ENCODE measurements at regions not wholly inside any gene's neighbourhood (a gene's known extent, or its start where the extent isn't known, plus 50 kb on each side); places are given as distances from the start of the nearest gene placed in this dataset.

DNA sequence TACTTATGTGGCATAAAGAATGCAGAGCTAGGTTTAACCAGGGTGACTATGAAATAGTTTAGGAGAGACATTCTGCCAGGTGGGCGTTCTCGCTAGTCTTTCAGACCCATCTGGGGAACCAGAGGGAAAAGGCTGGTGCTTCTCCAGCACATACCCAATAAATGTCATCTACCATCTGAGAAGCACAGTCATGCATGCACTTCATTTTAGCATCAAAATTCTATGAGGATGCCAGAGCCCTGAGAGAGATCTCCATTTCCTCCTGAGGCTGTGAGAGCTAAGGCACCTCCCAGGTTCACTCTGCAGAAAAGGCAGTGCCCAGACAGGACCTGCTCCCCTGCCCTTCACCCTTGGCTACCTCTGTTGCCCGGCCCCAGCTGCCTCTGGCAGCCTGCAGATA, 196.2 kb upstream of the PRNP start:
- H3K79me2 ChIP-seq (ENCODE audit: insufficient read depth, low read length) = no peaks in the 10 kb centered on the region
- H3K4me2 ChIP-seq (ENCODE audit: low read length) = no peak overlapping the region
- DNase-seq (ENCODE audit: low read depth, low spot score) (no peak), ATAC-seq (no peak)
- CTCF ChIA-PET = no interaction called here
- no peaks in the 10 kb centered on the region for H3K9me2 ChIP-seq (ENCODE audit: insufficient read depth)
- POLR2A ChIA-PET = no interaction called here
- H3K9ac ChIP-seq (ENCODE audit: low read length) = no peak overlapping the region
- no peak overlapping the region for H3K4me3 ChIP-seq (replicated peaks in 1 of 2; ENCODE audit: low read depth in 1 of 2, low read length in 2 of 2)
- H4K20me1 ChIP-seq (ENCODE audit: insufficient read depth) = no peaks in the 10 kb centered on the region
- intact Hi-C loops (cut with micrococcal nuclease) = no loop called here
- no peak for TF ChIP-seq RAD21 (IDR thresholded peaks at IDR 0.05; ENCODE audit: low read depth)
- no peak for TF ChIP-seq EZH2phosphoT487 (IDR thresholded peaks at IDR 0.05; ENCODE audit: borderline replicate concordance)
- H3K4me1 ChIP-seq (ENCODE audit: control insufficient read depth in 1 of 2, insufficient read depth in 2 of 2, low read length in 2 of 2) = peaks cover 3 to 13% of the 10 kb centered on the region in 2 experiments; a peak in 2 of 4 replicates
- H2AFZ ChIP-seq (ENCODE audit: low read depth, low read length, poor library complexity, severe bottlenecking) = no peak overlapping the region
- RAD21 ChIA-PET (ENCODE audit: low non-redundant PET in 1 of 2, low total read pairs in 2 of 2, uncharacterized antibody in 2 of 2, unreplicated experiment in 2 of 2) = no interaction called here
- H3K36me3 ChIP-seq (ENCODE audit: control insufficient read depth in 1 of 2, insufficient read depth in 2 of 2, low read length in 2 of 2) = no peaks in the 10 kb centered on the region
- H3K27ac ChIP-seq (ENCODE audit: low read depth, low read length) = no peak overlapping the region
- no peaks in the 10 kb centered on the region for H3K9me3 ChIP-seq (ENCODE audit: control insufficient read depth in 1 of 2, insufficient read depth in 1 of 2, low read depth in 1 of 2, low read length in 2 of 2)
- BruUV-seq (replicated peaks) = no TSS peak
- H3K27me3 ChIP-seq (ENCODE audit: insufficient read depth, low read length) = no peaks in the 10 kb centered on the region; the same call in 1 of the 2 replicates

DNA sequence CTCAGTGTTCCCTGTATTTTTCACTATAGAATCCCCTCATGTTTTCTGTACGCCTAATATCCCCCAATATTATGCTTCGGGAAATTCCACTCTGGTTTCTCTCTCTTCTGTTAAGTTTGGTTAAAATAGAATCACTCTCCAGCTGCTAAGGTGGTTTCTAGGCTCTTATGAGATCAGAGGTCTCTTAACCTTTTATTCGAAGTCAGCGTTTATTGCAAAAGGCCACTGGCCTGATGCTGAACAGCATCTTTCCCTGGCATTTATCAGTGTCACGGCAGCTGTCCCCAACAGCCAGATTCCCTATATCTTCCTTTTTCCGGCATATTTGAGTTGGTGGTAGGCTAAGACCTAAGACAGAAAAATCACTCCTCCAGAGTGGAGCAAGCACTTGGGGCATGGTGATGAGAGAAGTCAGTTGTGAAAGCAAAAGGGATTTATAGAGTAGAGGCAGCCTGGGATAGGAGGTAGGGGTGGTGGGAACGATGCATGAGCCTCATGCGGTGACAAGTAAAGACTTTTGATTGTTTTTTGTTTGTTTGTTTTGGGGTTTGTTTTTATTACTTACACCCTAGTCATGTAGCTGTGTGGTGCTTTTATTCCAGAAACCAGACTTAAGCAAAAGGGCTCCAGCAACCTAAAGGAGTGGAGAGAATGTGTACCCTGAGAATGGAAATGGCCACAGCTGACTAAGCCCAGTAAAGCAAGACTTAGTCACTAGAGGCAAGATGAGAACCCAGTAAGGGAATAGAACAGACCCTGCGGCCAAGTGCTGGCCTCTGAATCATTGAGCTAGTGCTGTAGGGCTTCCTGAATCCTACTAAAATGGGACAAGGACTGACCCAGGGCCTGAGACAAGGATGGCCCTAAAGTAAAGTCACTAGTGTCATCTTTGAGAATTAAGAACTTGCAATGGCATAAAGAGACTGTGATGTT, 197.6 kb upstream of the PRNP start:
- H2AFZ ChIP-seq (ENCODE audit: low read depth, low read length, poor library complexity, severe bottlenecking) = no peak overlapping the region
- no peaks in the 10 kb centered on the region; the same call in 1 of the 2 replicates for H3K27me3 ChIP-seq (ENCODE audit: insufficient read depth, low read length)
- H3K9me3 ChIP-seq (ENCODE audit: control insufficient read depth in 1 of 2, insufficient read depth in 1 of 2, low read depth in 1 of 2, low read length in 2 of 2) = no peaks in the 10 kb centered on the region
- POLR2A ChIA-PET = no interaction called here
- no peaks in the 10 kb centered on the region for H3K9me2 ChIP-seq (ENCODE audit: insufficient read depth)
- no peaks in the 10 kb centered on the region for H3K36me3 ChIP-seq (ENCODE audit: control insufficient read depth in 1 of 2, insufficient read depth in 2 of 2, low read length in 2 of 2)
- H4K20me1 ChIP-seq (ENCODE audit: insufficient read depth) = no peaks in the 10 kb centered on the region
- no peaks in the 10 kb centered on the region for H3K79me2 ChIP-seq (ENCODE audit: insufficient read depth, low read length)
- H3K4me1 ChIP-seq (ENCODE audit: control insufficient read depth in 1 of 2, insufficient read depth in 2 of 2, low read length in 2 of 2) = peaks cover 3 to 12% of the 10 kb centered on the region in 2 experiments; a peak in 2 of 4 replicates
- intact Hi-C loops (cut with micrococcal nuclease) = no loop called here
- RAD21 ChIA-PET (ENCODE audit: low non-redundant PET in 1 of 2, low total read pairs in 2 of 2, uncharacterized antibody in 2 of 2, unreplicated experiment in 2 of 2) = no interaction called here
- DNase-seq (ENCODE audit: low read depth, low spot score) = no peak
- no peak overlapping the region for H3K4me2 ChIP-seq (ENCODE audit: low read length)
- no peak overlapping the region for H3K4me3 ChIP-seq (replicated peaks in 1 of 2; ENCODE audit: low read depth in 1 of 2, low read length in 2 of 2)
- no peak overlapping the region for H3K27ac ChIP-seq (ENCODE audit: low read depth, low read length)
- H3K9ac ChIP-seq (ENCODE audit: low read length) = no peak overlapping the region
- BruUV-seq (replicated peaks) = no TSS peak
- no peak for ATAC-seq
- CTCF ChIA-PET = no interaction called here
- TF ChIP-seq SIN3A (IDR thresholded peaks at IDR 0.05; ENCODE audit: low read depth) (no peak), RAD21 (IDR thresholded peaks at IDR 0.05; ENCODE audit: low read depth) (no peak), CEBPB (IDR thresholded peaks at IDR 0.05; ENCODE audit: low read depth) (no peak), ZNF274 (IDR thresholded peaks at IDR 0.05; ENCODE audit: low read depth, low read length) (no peak), POLR2AphosphoS5 (IDR thresholded peaks at IDR 0.05; ENCODE audit: low read depth, low read length) (no peak), EZH2phosphoT487 (IDR thresholded peaks at IDR 0.05; ENCODE audit: borderline replicate concordance) (no peak)
- TF ChIP-seq, protein P1, sequence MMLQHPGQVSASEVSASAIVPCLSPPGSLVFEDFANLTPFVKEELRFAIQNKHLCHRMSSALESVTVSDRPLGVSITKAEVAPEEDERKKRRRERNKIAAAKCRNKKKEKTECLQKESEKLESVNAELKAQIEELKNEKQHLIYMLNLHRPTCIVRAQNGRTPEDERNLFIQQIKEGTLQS (IDR thresholded peaks at IDR 0.05) = no peak
- TF ChIP-seq, protein P2, sequence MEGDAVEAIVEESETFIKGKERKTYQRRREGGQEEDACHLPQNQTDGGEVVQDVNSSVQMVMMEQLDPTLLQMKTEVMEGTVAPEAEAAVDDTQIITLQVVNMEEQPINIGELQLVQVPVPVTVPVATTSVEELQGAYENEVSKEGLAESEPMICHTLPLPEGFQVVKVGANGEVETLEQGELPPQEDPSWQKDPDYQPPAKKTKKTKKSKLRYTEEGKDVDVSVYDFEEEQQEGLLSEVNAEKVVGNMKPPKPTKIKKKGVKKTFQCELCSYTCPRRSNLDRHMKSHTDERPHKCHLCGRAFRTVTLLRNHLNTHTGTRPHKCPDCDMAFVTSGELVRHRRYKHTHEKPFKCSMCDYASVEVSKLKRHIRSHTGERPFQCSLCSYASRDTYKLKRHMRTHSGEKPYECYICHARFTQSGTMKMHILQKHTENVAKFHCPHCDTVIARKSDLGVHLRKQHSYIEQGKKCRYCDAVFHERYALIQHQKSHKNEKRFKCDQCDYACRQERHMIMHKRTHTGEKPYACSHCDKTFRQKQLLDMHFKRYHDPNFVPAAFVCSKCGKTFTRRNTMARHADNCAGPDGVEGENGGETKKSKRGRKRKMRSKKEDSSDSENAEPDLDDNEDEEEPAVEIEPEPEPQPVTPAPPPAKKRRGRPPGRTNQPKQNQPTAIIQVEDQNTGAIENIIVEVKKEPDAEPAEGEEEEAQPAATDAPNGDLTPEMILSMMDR (IDR thresholded peaks at IDR 0.05 in 2 of 3, conservative IDR thresholded peaks at IDR 0.05 in 1 of 3; ENCODE audit: borderline replicate concordance in 1 of 3, insufficient read depth in 1 of 3, low read depth in 2 of 3, low read length in 2 of 3) = no peak
- TF ChIP-seq, protein P3, sequence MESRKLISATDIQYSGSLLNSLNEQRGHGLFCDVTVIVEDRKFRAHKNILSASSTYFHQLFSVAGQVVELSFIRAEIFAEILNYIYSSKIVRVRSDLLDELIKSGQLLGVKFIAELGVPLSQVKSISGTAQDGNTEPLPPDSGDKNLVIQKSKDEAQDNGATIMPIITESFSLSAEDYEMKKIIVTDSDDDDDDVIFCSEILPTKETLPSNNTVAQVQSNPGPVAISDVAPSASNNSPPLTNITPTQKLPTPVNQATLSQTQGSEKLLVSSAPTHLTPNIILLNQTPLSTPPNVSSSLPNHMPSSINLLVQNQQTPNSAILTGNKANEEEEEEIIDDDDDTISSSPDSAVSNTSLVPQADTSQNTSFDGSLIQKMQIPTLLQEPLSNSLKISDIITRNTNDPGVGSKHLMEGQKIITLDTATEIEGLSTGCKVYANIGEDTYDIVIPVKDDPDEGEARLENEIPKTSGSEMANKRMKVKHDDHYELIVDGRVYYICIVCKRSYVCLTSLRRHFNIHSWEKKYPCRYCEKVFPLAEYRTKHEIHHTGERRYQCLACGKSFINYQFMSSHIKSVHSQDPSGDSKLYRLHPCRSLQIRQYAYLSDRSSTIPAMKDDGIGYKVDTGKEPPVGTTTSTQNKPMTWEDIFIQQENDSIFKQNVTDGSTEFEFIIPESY (IDR thresholded peaks at IDR 0.05; ENCODE audit: extremely low read depth, insufficient replicate concordance, low read length) = no peak
